SK-N-SH treated with all-trans-retinoic acid at 6 μM for 48 hours (cell line): ENCODE measurements at regions not wholly inside any gene's neighbourhood (a gene's known extent, or its start where the extent isn't known, plus 50 kb on each side); places are given as distances from the start of the nearest gene placed in this dataset.

Source experiments
- ATAC-seq: fragments of 200-7000 bp; cut with Tn5 transposase; 3 replicates; pipeline ENCODE4 v1.9.1; 2020; ENCODE audit warnings: mild to moderate bottlenecking, moderate library complexity
- ARNTL ChIP-seq: fragments of 450-650 bp; formaldehyde crosslinking; IDR thresholded peaks from 2 replicates; pipeline ENCODE4 v1.5.0; 2020; ENCODE audit warnings: low read depth, mild to moderate bottlenecking, moderate library complexity, borderline replicate concordance
- BACH2 ChIP-seq: fragments of 250-450 bp; sonication (Bioruptor Pico); IDR thresholded peaks from 2 replicates; pipeline ENCODE4 v1.9.0; 2021; ENCODE audit warnings: mild to moderate bottlenecking, borderline replicate concordance
- ESRRG ChIP-seq: fragments of 250-450 bp; sonication (Bioruptor Pico); IDR thresholded peaks from 2 replicates; pipeline ENCODE4 v1.6.1; 2021; ENCODE audit warnings: mild to moderate bottlenecking
- GLIS3 ChIP-seq: fragments of 250-450 bp; sonication (Bioruptor Pico); IDR thresholded peaks from 2 replicates; pipeline ENCODE4 v1.5.0; 2020; ENCODE audit warnings: mild to moderate bottlenecking, moderate library complexity
- OSR1 ChIP-seq: fragments of 250-450 bp; sonication (Bioruptor Pico); IDR thresholded peaks from 2 replicates; pipeline ENCODE4 v1.8.0; 2022; ENCODE audit warnings: moderate library complexity, mild to moderate bottlenecking, inconsistent platforms
- PATZ1 ChIP-seq: fragments of 250-450 bp; sonication (Bioruptor Pico); IDR thresholded peaks from 2 replicates; pipeline ENCODE4 v1.8.0; 2020; ENCODE audit warnings: mild to moderate bottlenecking, moderate library complexity, borderline replicate concordance
- RARB ChIP-seq: fragments of 250-450 bp; sonication (Bioruptor Pico); IDR thresholded peaks from 2 replicates; pipeline ENCODE4 v1.8.0; 2021; ENCODE audit warnings: mild to moderate bottlenecking, moderate library complexity
- SNAI2 ChIP-seq: fragments of 250-450 bp; sonication (Bioruptor Pico); IDR thresholded peaks from 2 replicates; pipeline ENCODE4 v1.5.0; 2020; ENCODE audit warnings: mild to moderate bottlenecking, moderate library complexity
- TCF4 ChIP-seq: fragments of 250-450 bp; sonication (Bioruptor Pico); IDR thresholded peaks from 2 replicates; pipeline ENCODE4 v1.8.0; 2021; ENCODE audit warnings: mild to moderate bottlenecking, moderate library complexity, borderline replicate concordance
- TOX ChIP-seq: fragments of 250-450 bp; sonication (Bioruptor Pico); IDR thresholded peaks from 2 replicates; pipeline ENCODE4 v1.8.0; 2021; ENCODE audit warnings: mild to moderate bottlenecking, moderate library complexity, borderline replicate concordance
- ZC3H10 ChIP-seq: fragments of 250-450 bp; sonication (Bioruptor Pico); IDR thresholded peaks from 2 replicates; pipeline ENCODE4 v1.5.1; 2021; ENCODE audit warnings: mild to moderate bottlenecking, moderate library complexity
- ZFP3 ChIP-seq: fragments of 250-450 bp; sonication (Bioruptor Pico); IDR thresholded peaks from 2 replicates; pipeline ENCODE4 v1.5.0; 2020; ENCODE audit warnings: mild to moderate bottlenecking, moderate library complexity
- ZFP30 ChIP-seq: fragments of 450-650 bp; formaldehyde crosslinking; IDR thresholded peaks from 2 replicates; pipeline ENCODE4 v1.5.0; 2022; ENCODE audit warnings: mild to moderate bottlenecking, moderate library complexity
- ZNF565 ChIP-seq: fragments of 450-650 bp; formaldehyde crosslinking; conservative IDR thresholded peaks from 2 replicates; pipeline ENCODE4 v1.5.0; 2020; ENCODE audit warnings: low read depth, mild to moderate bottlenecking, moderate library complexity
- ZNF70 ChIP-seq: fragments of 450-650 bp; formaldehyde crosslinking; IDR thresholded peaks from 2 replicates; pipeline ENCODE4 v1.5.0; 2020; ENCODE audit warnings: mild to moderate bottlenecking, moderate library complexity
- ZNF8 ChIP-seq: fragments of 450-650 bp; formaldehyde crosslinking; IDR thresholded peaks from 2 replicates; pipeline ENCODE4 v1.5.0; 2020; ENCODE audit warnings: mild to moderate bottlenecking, moderate library complexity
- TF ChIP-seq, protein P1 (sequence below): fragments of 250-450 bp; sonication (Bioruptor Pico); IDR thresholded peaks from 2 replicates; pipeline ENCODE4 v1.5.1; 2020; ENCODE audit warnings: low read depth, mild to moderate bottlenecking, moderate library complexity
- TF ChIP-seq, protein P2 (sequence below): fragments of 250-450 bp; sonication (Bioruptor Pico); IDR thresholded peaks from 2 replicates; pipeline ENCODE4 v1.5.0; 2020; ENCODE audit warnings: mild to moderate bottlenecking, moderate library complexity

- TF ChIP-seq TCF4 (CRISPR knock-in tag) (no peak), TOX (CRISPR knock-in tag) (no peak), SNAI2 (CRISPR knock-in tag) (no peak)
- no peak for ATAC-seq
These were observed 251.0 kb upstream of the RARB start for GRCh38 chr3:25177041-25177440.

DNA sequence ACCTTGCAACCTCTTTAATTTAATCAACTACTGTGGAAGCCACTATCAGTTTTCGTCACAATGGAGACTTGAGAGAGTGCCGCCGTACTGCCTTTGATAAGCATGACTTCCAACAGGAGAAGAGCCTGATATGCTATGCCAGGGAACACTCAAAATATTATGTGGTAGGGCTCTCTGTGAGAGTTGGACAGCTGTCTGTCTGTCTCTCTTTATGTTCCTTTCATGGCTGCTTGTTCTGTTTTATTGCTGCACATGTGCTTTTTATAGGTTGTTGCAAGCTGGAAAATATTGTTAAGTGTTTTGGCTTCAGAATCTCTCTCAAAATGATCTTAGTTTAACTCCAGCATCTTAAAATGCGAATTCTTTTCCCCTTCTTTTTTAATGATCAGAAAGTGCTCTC lies 249.4 kb upstream of the RARB start:
- TF ChIP-seq OSR1 (CRISPR knock-in tag) (no peak), BACH2 (CRISPR knock-in tag) (no peak), ZFP3 (CRISPR knock-in tag) (no peak), ZNF565 (CRISPR knock-in tag) (no peak)
- TF ChIP-seq, protein P1, sequence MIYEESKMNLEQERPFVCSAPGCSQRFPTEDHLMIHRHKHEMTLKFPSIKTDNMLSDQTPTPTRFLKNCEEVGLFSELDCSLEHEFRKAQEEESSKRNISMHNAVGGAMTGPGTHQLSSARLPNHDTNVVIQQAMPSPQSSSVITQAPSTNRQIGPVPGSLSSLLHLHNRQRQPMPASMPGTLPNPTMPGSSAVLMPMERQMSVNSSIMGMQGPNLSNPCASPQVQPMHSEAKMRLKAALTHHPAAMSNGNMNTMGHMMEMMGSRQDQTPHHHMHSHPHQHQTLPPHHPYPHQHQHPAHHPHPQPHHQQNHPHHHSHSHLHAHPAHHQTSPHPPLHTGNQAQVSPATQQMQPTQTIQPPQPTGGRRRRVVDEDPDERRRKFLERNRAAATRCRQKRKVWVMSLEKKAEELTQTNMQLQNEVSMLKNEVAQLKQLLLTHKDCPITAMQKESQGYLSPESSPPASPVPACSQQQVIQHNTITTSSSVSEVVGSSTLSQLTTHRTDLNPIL (CRISPR knock-in tag), result no peak
- ATAC-seq, result no peak

GRCh38 chr3:25181096-25181495 lies 247.0 kb upstream of the RARB start:
- TF ChIP-seq OSR1 (CRISPR knock-in tag) (no peak), ZFP3 (CRISPR knock-in tag) (no peak), ZNF70 (no peak), TCF4 (CRISPR knock-in tag) (no peak), ARNTL (CRISPR knock-in tag) (no peak), RARB (no peak), ESRRG (CRISPR knock-in tag) (no peak), SNAI2 (CRISPR knock-in tag) (no peak), TOX (CRISPR knock-in tag) (no peak), PATZ1 (CRISPR knock-in tag) (no peak), GLIS3 (CRISPR knock-in tag) (no peak), BACH2 (CRISPR knock-in tag) (no peak)
- TF ChIP-seq, protein P2, sequence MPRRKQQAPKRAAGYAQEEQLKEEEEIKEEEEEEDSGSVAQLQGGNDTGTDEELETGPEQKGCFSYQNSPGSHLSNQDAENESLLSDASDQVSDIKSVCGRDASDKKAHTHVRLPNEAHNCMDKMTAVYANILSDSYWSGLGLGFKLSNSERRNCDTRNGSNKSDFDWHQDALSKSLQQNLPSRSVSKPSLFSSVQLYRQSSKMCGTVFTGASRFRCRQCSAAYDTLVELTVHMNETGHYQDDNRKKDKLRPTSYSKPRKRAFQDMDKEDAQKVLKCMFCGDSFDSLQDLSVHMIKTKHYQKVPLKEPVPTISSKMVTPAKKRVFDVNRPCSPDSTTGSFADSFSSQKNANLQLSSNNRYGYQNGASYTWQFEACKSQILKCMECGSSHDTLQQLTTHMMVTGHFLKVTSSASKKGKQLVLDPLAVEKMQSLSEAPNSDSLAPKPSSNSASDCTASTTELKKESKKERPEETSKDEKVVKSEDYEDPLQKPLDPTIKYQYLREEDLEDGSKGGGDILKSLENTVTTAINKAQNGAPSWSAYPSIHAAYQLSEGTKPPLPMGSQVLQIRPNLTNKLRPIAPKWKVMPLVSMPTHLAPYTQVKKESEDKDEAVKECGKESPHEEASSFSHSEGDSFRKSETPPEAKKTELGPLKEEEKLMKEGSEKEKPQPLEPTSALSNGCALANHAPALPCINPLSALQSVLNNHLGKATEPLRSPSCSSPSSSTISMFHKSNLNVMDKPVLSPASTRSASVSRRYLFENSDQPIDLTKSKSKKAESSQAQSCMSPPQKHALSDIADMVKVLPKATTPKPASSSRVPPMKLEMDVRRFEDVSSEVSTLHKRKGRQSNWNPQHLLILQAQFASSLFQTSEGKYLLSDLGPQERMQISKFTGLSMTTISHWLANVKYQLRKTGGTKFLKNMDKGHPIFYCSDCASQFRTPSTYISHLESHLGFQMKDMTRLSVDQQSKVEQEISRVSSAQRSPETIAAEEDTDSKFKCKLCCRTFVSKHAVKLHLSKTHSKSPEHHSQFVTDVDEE (CRISPR knock-in tag), result no peak
- TF ChIP-seq, protein P1 (CRISPR knock-in tag), result no peak
- TF ChIP-seq, all 23 proteins: peak for 0
- ATAC-seq, result no peak

GRCh38 chr3:25182794-25183193 lies 245.3 kb upstream of the RARB start:
- ATAC-seq, result no peak
- TF ChIP-seq ZNF8, result no peak
- TF ChIP-seq ZC3H10 (CRISPR knock-in tag), result no peak
- TF ChIP-seq BACH2 (CRISPR knock-in tag), result no peak

DNA sequence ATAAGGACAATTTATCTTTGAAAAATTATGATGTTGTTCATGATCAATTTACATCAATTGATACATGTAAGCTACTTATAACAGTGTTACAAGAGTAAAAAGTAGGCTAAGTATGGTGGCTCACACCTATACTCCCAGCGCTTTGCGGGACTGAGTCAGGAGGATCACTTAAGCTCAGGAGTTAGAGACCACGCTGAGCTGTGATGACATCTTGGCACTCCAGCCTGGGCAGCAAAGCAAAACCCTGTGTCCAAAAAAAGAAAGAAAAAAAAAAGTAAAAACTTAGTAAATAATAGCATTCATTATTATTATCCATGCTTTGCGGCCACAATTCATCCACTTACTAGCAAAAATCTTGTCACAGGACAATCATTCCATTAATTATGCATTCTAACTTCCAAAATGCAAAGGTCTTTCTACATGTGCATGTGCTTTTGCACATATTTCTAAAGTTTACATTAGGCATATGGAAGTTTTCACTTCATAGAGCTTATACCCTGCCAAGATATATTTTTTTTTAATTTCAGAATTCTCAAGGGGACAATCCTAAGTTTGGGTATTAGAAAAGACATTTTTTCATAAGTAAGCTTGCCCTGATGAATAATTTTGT lies 243.3 kb upstream of the RARB start:
- no peak for ATAC-seq
- TF ChIP-seq ARNTL (CRISPR knock-in tag), result no peak
- TF ChIP-seq GLIS3 (CRISPR knock-in tag), result no peak
- TF ChIP-seq ZC3H10 (CRISPR knock-in tag), result no peak
- no peak for TF ChIP-seq ZFP3 (CRISPR knock-in tag)
- TF ChIP-seq ZFP30 (CRISPR knock-in tag), result no peak
